PC-3 (cell line): ENCODE measurements at regions not wholly inside any gene's neighbourhood (a gene's known extent, or its start where the extent isn't known, plus 50 kb on each side); places are given as distances from the start of the nearest gene placed in this dataset.

Source experiments
- CTCF ChIP-seq: fragments of 300-600 bp; sonication (generic); conservative IDR thresholded peaks from 2 replicates; pipeline ENCODE4 v1.5.1; 2017; ENCODE audit warnings: antibody characterized with exemption, low read depth, mild to moderate bottlenecking, low read length
- EZH2 ChIP-seq: fragments of 300-600 bp; sonication (generic); IDR thresholded peaks from one replicate; pipeline ENCODE4 v1.6.1; 2017; ENCODE audit warnings: antibody characterized with exemption, mild to moderate bottlenecking, low read length; ENCODE audit not compliant: unreplicated experiment
- EZH2phosphoT487 ChIP-seq: fragments of 300-600 bp; sonication (generic); IDR thresholded peaks from 2 replicates; pipeline ENCODE4 v1.6.1; 2018; ENCODE audit warnings: mild to moderate bottlenecking, antibody characterized with exemption, low read length, borderline replicate concordance

- TF ChIP-seq CTCF: no peak
- TF ChIP-seq EZH2: no peak
- no peak for TF ChIP-seq EZH2phosphoT487
These were observed 551.9 kb upstream of the KIRREL3 start for GRCh38 chr11:127552446-127552845.
